OCI-LY7 (cell line): ENCODE measurements at regions not wholly inside any gene's neighbourhood (a gene's known extent, or its start where the extent isn't known, plus 50 kb on each side); places are given as distances from the start of the nearest gene placed in this dataset.

ENCODE experiments used
- BruUV-seq: library from RNA; stranded (reverse); fragments of 400-500 nt; replicated peaks from 2 replicates; lab custom pipeline; 2021; lab: Mats Ljungman, UMichigan
- CTCF ChIA-PET: fragments of 300-600 bp; sonication (Branson Sonifier 250); formaldehyde crosslinking; loops from one replicate; lab custom pipeline; 2022; ENCODE audit warnings: antibody characterized with exemption; ENCODE audit not compliant: unreplicated experiment; lab: Charles Lee
- POLR2A ChIA-PET: fragments of 300-600 bp; sonication (Branson Sonifier 250); formaldehyde crosslinking; loops from one replicate; lab custom pipeline; 2022; ENCODE audit warnings: antibody characterized with exemption; lab: Charles Lee
- DNase-seq: peaks from one replicate; pipeline ENCODE4 v3.0.0-alpha.2; 2015; ENCODE audit warnings: low spot score
- H2AFZ ChIP-seq: fragments of 200-600 bp; sonication (generic), shearing (Covaris generic); 2 replicates; pipeline ENCODE4 v1.6.1; 2014; ENCODE audit warnings: mild to moderate bottlenecking, antibody characterized with exemption, low read length, moderate library complexity
- H3K27ac ChIP-seq: fragments of 200-600 bp; sonication (generic); 2 replicates; pipeline ENCODE4 v1.5.1; 2014; ENCODE audit warnings: mixed run types, low read depth, mild to moderate bottlenecking, moderate library complexity, low read length, inconsistent platforms; ENCODE audit not compliant: poor library complexity, severe bottlenecking
- H3K36me3 ChIP-seq: fragments of 200-600 bp; sonication (generic); 2 replicates; pipeline ENCODE4 v1.6.1; 2014; ENCODE audit warnings: mild to moderate bottlenecking, antibody characterized with exemption, low read length, moderate library complexity, mixed read lengths; ENCODE audit not compliant: insufficient read depth
- H3K4me1 ChIP-seq: fragments of 200-600 bp; sonication (generic); 2 replicates; pipeline ENCODE4 v1.5.1; 2014; ENCODE audit warnings: mild to moderate bottlenecking, low read length; ENCODE audit not compliant: insufficient read depth, poor library complexity, severe bottlenecking
- H3K4me2 ChIP-seq: fragments of 200-600 bp; sonication (generic); 2 replicates; pipeline ENCODE4 v1.6.1; 2014; ENCODE audit warnings: mild to moderate bottlenecking, low read length
- H3K4me3 ChIP-seq: fragments of 200-600 bp; sonication (generic); 2 replicates; pipeline ENCODE4 v1.5.1; 2014; ENCODE audit warnings: mild to moderate bottlenecking, low read depth, low read length; ENCODE audit not compliant: poor library complexity, severe bottlenecking
- H3K79me2 ChIP-seq: fragments of 200-600 bp; sonication (generic); 2 replicates; pipeline ENCODE4 v1.6.1; 2016; ENCODE audit warnings: low read depth, mild to moderate bottlenecking, low read length, moderate library complexity, mixed read lengths; ENCODE audit not compliant: insufficient read depth
- H3K9me2 ChIP-seq: fragments of 200-600 bp; sonication (generic); 2 replicates; pipeline ENCODE4 v1.6.1; 2016; ENCODE audit warnings: mild to moderate bottlenecking, low read length, mixed read lengths; ENCODE audit not compliant: insufficient read depth
- H3K9me3 ChIP-seq: fragments of 200-600 bp; sonication (generic); 2 replicates; pipeline ENCODE4 v1.6.1; 2014; ENCODE audit warnings: mild to moderate bottlenecking, mixed run types, low read length, mixed read lengths
- H4K20me1 ChIP-seq: fragments of 200-600 bp; sonication (generic); 2 replicates; pipeline ENCODE4 v1.6.1; 2014; ENCODE audit warnings: mild to moderate bottlenecking, antibody characterized with exemption, low read length, moderate library complexity, mixed read lengths; ENCODE audit not compliant: insufficient read depth
- EZH2phosphoT487 ChIP-seq: fragments of 200-600 bp; sonication (generic); IDR thresholded peaks from 2 replicates; pipeline ENCODE4 v1.6.1; 2018; ENCODE audit warnings: low read depth, borderline replicate concordance, mild to moderate bottlenecking, mixed run types, antibody characterized with exemption, low read length, moderate library complexity, mixed read lengths
- intact Hi-C: fragments of 100-400 bp; cut with micrococcal nuclease; formaldehyde crosslinking; loops from one replicate; pipeline ENCODE4 v1.10.0; 2022; ENCODE audit not compliant: unreplicated experiment
- TF ChIP-seq, protein P1 (sequence below): fragments of 200-600 bp; sonication (generic); conservative IDR thresholded peaks from 2 replicates; pipeline ENCODE4 v1.5.1; 2014; ENCODE audit warnings: mild to moderate bottlenecking, antibody characterized with exemption, low read length, moderate library complexity, mixed read lengths

DNA sequence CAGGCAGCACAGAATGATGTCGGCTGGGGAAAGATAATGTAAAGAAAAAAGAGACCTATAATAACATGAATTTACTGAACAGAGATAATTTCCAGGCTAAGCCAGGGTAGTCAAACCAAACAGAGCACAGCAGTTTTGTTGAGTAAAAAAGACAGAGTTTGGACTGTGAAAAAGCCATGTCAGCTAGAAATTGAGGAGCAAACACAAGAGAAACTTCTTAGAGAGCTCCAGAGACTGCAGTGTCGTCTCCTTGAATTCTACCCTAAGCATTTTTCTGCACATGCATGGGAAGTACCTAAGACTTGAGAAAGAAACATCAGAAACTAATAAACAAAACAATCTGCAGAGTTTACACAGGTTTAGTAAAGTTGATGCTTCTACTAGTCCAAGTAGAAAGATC, 1098.8 kb upstream of the CDH8 start:
- TF ChIP-seq EZH2phosphoT487, result no peak
- TF ChIP-seq, protein P1, sequence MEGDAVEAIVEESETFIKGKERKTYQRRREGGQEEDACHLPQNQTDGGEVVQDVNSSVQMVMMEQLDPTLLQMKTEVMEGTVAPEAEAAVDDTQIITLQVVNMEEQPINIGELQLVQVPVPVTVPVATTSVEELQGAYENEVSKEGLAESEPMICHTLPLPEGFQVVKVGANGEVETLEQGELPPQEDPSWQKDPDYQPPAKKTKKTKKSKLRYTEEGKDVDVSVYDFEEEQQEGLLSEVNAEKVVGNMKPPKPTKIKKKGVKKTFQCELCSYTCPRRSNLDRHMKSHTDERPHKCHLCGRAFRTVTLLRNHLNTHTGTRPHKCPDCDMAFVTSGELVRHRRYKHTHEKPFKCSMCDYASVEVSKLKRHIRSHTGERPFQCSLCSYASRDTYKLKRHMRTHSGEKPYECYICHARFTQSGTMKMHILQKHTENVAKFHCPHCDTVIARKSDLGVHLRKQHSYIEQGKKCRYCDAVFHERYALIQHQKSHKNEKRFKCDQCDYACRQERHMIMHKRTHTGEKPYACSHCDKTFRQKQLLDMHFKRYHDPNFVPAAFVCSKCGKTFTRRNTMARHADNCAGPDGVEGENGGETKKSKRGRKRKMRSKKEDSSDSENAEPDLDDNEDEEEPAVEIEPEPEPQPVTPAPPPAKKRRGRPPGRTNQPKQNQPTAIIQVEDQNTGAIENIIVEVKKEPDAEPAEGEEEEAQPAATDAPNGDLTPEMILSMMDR, result no peak
- DNase-seq, result no peak
- POLR2A ChIA-PET, result interaction anchor here (0.7 kb wide), 1 partner anchor 26 kb away, joined by 3 read pairs; no protein-coding TSS in a partner anchor

DNA sequence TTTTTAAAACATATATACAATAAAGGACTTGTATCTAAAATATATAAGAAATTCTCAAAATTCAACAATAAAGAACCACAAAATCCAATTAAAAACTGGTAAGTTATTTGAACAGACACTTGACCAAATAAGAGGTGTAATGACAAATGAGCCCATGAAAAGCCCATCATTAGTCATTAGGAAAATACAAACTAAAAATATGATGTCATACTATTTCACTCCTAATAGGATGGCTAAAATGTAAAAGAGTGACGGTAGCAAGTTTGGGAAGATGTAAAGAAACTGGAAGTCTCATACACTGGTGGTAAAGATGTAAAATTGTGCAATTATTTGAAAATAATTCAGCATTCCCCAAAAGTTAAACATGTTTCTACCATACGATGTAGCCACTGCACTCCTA, 1095.3 kb upstream of the CDH8 start:
- no peak for DNase-seq
- TF ChIP-seq, protein P1, result no peak
- no peak for TF ChIP-seq EZH2phosphoT487
- Histone ChIP-seq H3K36me3 (no peaks in the 10 kb centered on the region), H3K4me1 (no peaks in the 10 kb centered on the region), H3K4me2 (no peak overlapping the region), H3K79me2 (no peaks in the 10 kb centered on the region), H3K27ac (no peak overlapping the region), H2AFZ (no peak overlapping the region), H3K9me2 (no peaks in the 10 kb centered on the region), H4K20me1 (no peaks in the 10 kb centered on the region), H3K9me3 (no peaks in the 10 kb centered on the region), H3K4me3 (no peak overlapping the region)
- no TSS peak for BruUV-seq
- ChIA-PET CTCF (no interaction called here), POLR2A (interaction anchor here (1.3 to 1.9 kb wide), 2 partner anchors 10 to 15 kb away, joined by 3 to 4 read pairs; no protein-coding TSS in a partner anchor)
- intact Hi-C loops, result no loop called here

More for the DNA sequence above, 1098.8 kb upstream of the CDH8 start:
- no peak overlapping the region for H3K27ac ChIP-seq
- intact Hi-C loops, result no loop called here
- H3K36me3 ChIP-seq, result no peaks in the 10 kb centered on the region
- no TSS peak for BruUV-seq
- no peaks in the 10 kb centered on the region for H3K9me2 ChIP-seq
- H3K4me3 ChIP-seq, result no peak overlapping the region
- no peak overlapping the region for H3K4me2 ChIP-seq
- H4K20me1 ChIP-seq, result no peaks in the 10 kb centered on the region
- CTCF ChIA-PET, result no interaction called here
- no peaks in the 10 kb centered on the region for H3K79me2 ChIP-seq
- no peak overlapping the region for H2AFZ ChIP-seq
- no peaks in the 10 kb centered on the region for H3K9me3 ChIP-seq
- no peaks in the 10 kb centered on the region for H3K4me1 ChIP-seq

DNA sequence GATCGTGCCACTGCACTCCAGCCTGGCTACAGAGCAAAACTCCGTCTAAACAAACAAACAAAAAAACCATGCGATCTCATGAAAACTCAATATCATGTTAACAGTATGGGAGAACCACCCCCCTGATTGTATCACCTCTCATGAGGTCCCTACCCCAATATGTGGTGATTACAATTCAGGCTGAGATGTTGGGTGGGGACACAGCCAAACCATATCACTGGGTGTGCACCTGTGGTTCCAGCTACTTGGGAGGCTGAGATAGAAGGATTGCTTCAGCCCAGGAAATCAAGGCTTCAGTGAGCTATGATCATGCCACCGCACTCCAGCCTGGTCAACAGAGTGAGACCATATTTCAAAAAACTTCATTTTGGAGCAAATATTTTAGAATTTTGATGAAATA, 1094.7 kb upstream of the CDH8 start:
- no TSS peak for BruUV-seq
- H3K79me2 ChIP-seq, result no peaks in the 10 kb centered on the region
- ChIA-PET POLR2A (interaction anchor here (1.3 kb wide), 1 partner anchor 14 kb away, joined by 3 read pairs; no protein-coding TSS in a partner anchor), CTCF (no interaction called here)
- no peaks in the 10 kb centered on the region for H4K20me1 ChIP-seq
- no peak overlapping the region for H3K27ac ChIP-seq
- no peaks in the 10 kb centered on the region for H3K9me3 ChIP-seq
- H3K4me1 ChIP-seq, result no peaks in the 10 kb centered on the region
- TF ChIP-seq, protein P1, result no peak
- no peak for TF ChIP-seq EZH2phosphoT487
- intact Hi-C loops, result no loop called here
- no peak overlapping the region for H2AFZ ChIP-seq
- DNase-seq, result no peak
- no peaks in the 10 kb centered on the region for H3K9me2 ChIP-seq
- H3K36me3 ChIP-seq, result no peaks in the 10 kb centered on the region
- H3K4me2 ChIP-seq, result no peak overlapping the region
- H3K4me3 ChIP-seq, result no peak overlapping the region
